ENCODE measurements at regions not wholly inside any gene's neighbourhood (a gene's known extent, or its start where the extent isn't known, plus 50 kb on each side); places are given as distances from the start of the nearest gene placed in this dataset.

DNA sequence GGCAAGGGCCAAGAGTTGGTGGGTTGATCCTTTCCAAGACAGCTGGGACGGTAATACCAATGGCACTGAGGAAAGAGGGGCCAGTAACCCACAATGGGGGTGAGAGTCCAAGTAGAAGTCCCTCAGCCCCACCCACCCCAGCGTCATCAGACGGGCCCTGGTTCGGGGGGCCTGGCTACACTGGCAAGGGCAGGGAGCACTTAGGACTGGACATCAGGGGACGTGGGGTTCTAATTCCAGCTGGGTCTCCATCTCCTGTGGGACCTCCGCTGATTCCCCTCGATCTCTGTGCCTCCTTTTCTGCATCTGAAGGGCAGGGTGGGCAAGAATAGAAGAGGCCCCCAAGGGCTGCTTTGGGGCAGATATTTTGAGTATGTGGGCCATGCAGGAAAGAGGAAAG, 53.5 kb upstream of the FCN1 start:
- DNase-seq = no peak
- no peaks in the 10 kb centered on the region for H3K27me3 ChIP-seq (ENCODE audit: low read length)
- BruUV-seq (replicated peaks) = no TSS peak

DNA sequence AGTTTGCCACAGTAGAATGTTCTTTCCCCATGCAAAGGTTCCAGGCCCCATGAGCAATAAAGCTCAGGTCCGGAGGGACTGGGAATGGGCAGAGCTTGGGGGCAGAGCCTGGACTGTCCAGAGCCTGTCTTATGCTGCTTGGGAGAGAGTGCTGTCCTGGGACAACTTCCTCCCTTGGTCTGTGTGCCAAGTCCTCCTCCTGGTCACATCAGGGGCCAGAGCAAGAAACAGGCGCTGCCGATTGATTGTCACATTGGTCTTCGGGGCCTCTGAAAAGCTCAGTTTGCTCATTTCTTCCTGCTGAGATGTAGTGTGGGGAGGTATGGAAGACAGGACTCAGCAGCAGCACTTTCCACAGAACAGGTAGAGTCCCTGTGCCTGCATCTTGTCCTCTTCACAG, 54.0 kb upstream of the FCN1 start:
- H3K27ac ChIP-seq (ENCODE audit: low read length) = no peak overlapping the region
- no peak overlapping the region for H3K4me2 ChIP-seq (ENCODE audit: low read length)
- H3K9me2 ChIP-seq (replicated peaks; ENCODE audit: low read length) = no peaks in the 10 kb centered on the region
- no peaks in the 10 kb centered on the region for H3K36me3 ChIP-seq (ENCODE audit: low read depth, low read length)
- ChIA-PET CTCF (no interaction called here), POLR2A (ENCODE audit: unreplicated experiment) (no interaction called here)
- no peaks in the 10 kb centered on the region for H3K79me2 ChIP-seq (ENCODE audit: low read length)
- ATAC-seq (no peak), DNase-seq (no peak)
- H3K4me3 ChIP-seq (ENCODE audit: low read length) = no peak overlapping the region
- H2AFZ ChIP-seq (ENCODE audit: low read length) = no peak overlapping the region
- no TSS peak for BruUV-seq (replicated peaks)
- H3K9me3 ChIP-seq (ENCODE audit: low read length) = no peaks in the 10 kb centered on the region
- no peaks in the 10 kb centered on the region for H3F3A ChIP-seq (ENCODE audit: low read length, unreplicated experiment)
- H4K20me1 ChIP-seq (ENCODE audit: low read length) = no peaks in the 10 kb centered on the region
- H3K4me1 ChIP-seq (ENCODE audit: insufficient read depth, low read length) = no peaks in the 10 kb centered on the region
- TF ChIP-seq, protein P1, sequence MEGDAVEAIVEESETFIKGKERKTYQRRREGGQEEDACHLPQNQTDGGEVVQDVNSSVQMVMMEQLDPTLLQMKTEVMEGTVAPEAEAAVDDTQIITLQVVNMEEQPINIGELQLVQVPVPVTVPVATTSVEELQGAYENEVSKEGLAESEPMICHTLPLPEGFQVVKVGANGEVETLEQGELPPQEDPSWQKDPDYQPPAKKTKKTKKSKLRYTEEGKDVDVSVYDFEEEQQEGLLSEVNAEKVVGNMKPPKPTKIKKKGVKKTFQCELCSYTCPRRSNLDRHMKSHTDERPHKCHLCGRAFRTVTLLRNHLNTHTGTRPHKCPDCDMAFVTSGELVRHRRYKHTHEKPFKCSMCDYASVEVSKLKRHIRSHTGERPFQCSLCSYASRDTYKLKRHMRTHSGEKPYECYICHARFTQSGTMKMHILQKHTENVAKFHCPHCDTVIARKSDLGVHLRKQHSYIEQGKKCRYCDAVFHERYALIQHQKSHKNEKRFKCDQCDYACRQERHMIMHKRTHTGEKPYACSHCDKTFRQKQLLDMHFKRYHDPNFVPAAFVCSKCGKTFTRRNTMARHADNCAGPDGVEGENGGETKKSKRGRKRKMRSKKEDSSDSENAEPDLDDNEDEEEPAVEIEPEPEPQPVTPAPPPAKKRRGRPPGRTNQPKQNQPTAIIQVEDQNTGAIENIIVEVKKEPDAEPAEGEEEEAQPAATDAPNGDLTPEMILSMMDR (conservative IDR thresholded peaks at IDR 0.05; ENCODE audit: low read depth, low read length) = no peak
- TF ChIP-seq EZH2phosphoT487 (IDR thresholded peaks at IDR 0.05; ENCODE audit: borderline replicate concordance, low read length) (no peak), EZH2 (IDR thresholded peaks at IDR 0.05; ENCODE audit: low read length, unreplicated experiment) (no peak)
- H3K9ac ChIP-seq (ENCODE audit: low read length) = no peak overlapping the region
- intact Hi-C loops (cut with micrococcal nuclease) = no loop called here
- H3K27me3 ChIP-seq (ENCODE audit: low read length) = no peaks in the 10 kb centered on the region

More for the DNA sequence above, 53.5 kb upstream of the FCN1 start:
- Histone ChIP-seq H3K79me2 (ENCODE audit: low read length) (no peaks in the 10 kb centered on the region), H3K9me2 (replicated peaks; ENCODE audit: low read length) (no peaks in the 10 kb centered on the region), H3K27ac (ENCODE audit: low read length) (no peak overlapping the region), H3K36me3 (ENCODE audit: low read depth, low read length) (no peaks in the 10 kb centered on the region), H3K4me2 (ENCODE audit: low read length) (no peak overlapping the region), H3K4me1 (ENCODE audit: insufficient read depth, low read length) (no peaks in the 10 kb centered on the region), H3K4me3 (ENCODE audit: low read length) (no peak overlapping the region), H2AFZ (ENCODE audit: low read length) (no peak overlapping the region), H3K9ac (ENCODE audit: low read length) (no peak overlapping the region), H3F3A (ENCODE audit: low read length, unreplicated experiment) (no peaks in the 10 kb centered on the region), H3K9me3 (ENCODE audit: low read length) (no peaks in the 10 kb centered on the region), H4K20me1 (ENCODE audit: low read length) (no peaks in the 10 kb centered on the region)
- intact Hi-C loops (cut with micrococcal nuclease) = no loop called here
- ChIA-PET CTCF (no interaction called here), POLR2A (ENCODE audit: unreplicated experiment) (no interaction called here)
- ATAC-seq = no peak
- TF ChIP-seq, protein P1 (conservative IDR thresholded peaks at IDR 0.05; ENCODE audit: low read depth, low read length) = no peak
- no peak for TF ChIP-seq EZH2 (IDR thresholded peaks at IDR 0.05; ENCODE audit: low read length, unreplicated experiment)
- no peak for TF ChIP-seq EZH2phosphoT487 (IDR thresholded peaks at IDR 0.05; ENCODE audit: borderline replicate concordance, low read length)

DNA sequence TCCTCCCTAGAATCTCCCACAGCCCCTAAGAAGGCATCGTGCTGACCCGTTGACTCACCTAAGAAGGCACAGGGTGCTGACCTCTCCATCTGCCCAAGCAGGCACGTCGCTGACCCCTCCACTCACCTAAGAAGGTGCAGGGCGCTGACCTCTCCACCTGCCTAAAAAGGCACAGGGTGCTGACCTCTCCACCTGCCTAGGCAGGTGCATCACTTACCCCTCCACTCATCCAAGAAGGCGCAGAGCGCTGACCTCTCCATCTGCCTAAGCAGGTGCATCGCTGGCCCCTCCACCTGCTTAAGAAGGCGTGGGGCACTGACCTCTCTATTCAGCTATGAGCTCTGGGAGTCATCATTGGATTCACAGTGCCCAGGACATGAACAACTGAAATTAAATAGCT, 54.4 kb upstream of the FCN1 start:
- POLR2A ChIA-PET (ENCODE audit: unreplicated experiment) = no interaction called here

More for the DNA sequence above, 54.4 kb upstream of the FCN1 start:
- no peaks in the 10 kb centered on the region for H3K9me2 ChIP-seq (replicated peaks; ENCODE audit: low read length)
- TF ChIP-seq EZH2 (IDR thresholded peaks at IDR 0.05; ENCODE audit: low read length, unreplicated experiment) (no peak), EZH2phosphoT487 (IDR thresholded peaks at IDR 0.05; ENCODE audit: borderline replicate concordance, low read length) (no peak)
- TF ChIP-seq, protein P1 (conservative IDR thresholded peaks at IDR 0.05; ENCODE audit: low read depth, low read length) = no peak
- no peak overlapping the region for H3K4me2 ChIP-seq (ENCODE audit: low read length)
- DNase-seq (no peak), ATAC-seq (no peak)
- H3F3A ChIP-seq (ENCODE audit: low read length, unreplicated experiment) = no peaks in the 10 kb centered on the region
- no peaks in the 10 kb centered on the region for H4K20me1 ChIP-seq (ENCODE audit: low read length)
- no peak overlapping the region for H3K9ac ChIP-seq (ENCODE audit: low read length)
- no peaks in the 10 kb centered on the region for H3K9me3 ChIP-seq (ENCODE audit: low read length)
- H3K79me2 ChIP-seq (ENCODE audit: low read length) = no peaks in the 10 kb centered on the region
- H3K4me1 ChIP-seq (ENCODE audit: insufficient read depth, low read length) = no peaks in the 10 kb centered on the region
- H3K27ac ChIP-seq (ENCODE audit: low read length) = no peak overlapping the region
- H3K36me3 ChIP-seq (ENCODE audit: low read depth, low read length) = no peaks in the 10 kb centered on the region
- no peak overlapping the region for H3K4me3 ChIP-seq (ENCODE audit: low read length)
- BruUV-seq (replicated peaks) = no TSS peak
- CTCF ChIA-PET = no interaction called here
- H3K27me3 ChIP-seq (ENCODE audit: low read length) = no peaks in the 10 kb centered on the region
- no peak overlapping the region for H2AFZ ChIP-seq (ENCODE audit: low read length)
- intact Hi-C loops (cut with micrococcal nuclease) = no loop called here

Measured in PC-3 (cell line).